GM12878 (cell line): ENCODE measurements at regions not wholly inside any gene's neighbourhood (a gene's known extent, or its start where the extent isn't known, plus 50 kb on each side); places are given as distances from the start of the nearest gene placed in this dataset.

Source experiments
- ATAC-seq: fragments of 200-7000 bp; cut with Tn5 transposase; 3 replicates; pipeline ENCODE4 v1.9.1; 2020; ENCODE audit warnings: mild to moderate bottlenecking, moderate library complexity
- BruUV-seq: library from RNA; stranded (reverse); fragments of 400-500 nt; replicated peaks from 2 replicates; lab custom pipeline; 2021; lab: Mats Ljungman, UMichigan
- CTCF ChIA-PET: fragments of 300-600 bp; sonication (Branson Sonifier 250); formaldehyde crosslinking; extraction: SDS; loops from one replicate; lab custom pipeline; 2021; ENCODE audit warnings: inconsistent platforms; lab: Yijun Ruan, JAX
- POLR2A ChIA-PET: fragments of 350-600 bp; formaldehyde crosslinking; extraction: SDS; loops from one replicate; lab custom pipeline; 2021; ENCODE audit warnings: inconsistent platforms; lab: Charles Lee
- RAD21 ChIA-PET: fragments of 300-600 bp; sonication (Branson Sonifier 250); formaldehyde crosslinking; loops from one replicate; lab custom pipeline; 2023; ENCODE audit warnings: antibody characterized with exemption; ENCODE audit not compliant: unreplicated experiment; lab: Charles Lee
- SMC1A ChIA-PET: fragments of 300-600 bp; sonication (Branson Sonifier 250); formaldehyde crosslinking; loops from one replicate; lab custom pipeline; 2023; ENCODE audit not compliant: unreplicated experiment, uncharacterized antibody; lab: Charles Lee
- DNase-seq: peaks from one replicate; pipeline ENCODE4 v3.0.0-alpha.2; 2011; ENCODE audit warnings: low read depth, low spot score
- FAIRE-seq: peaks from 3 replicates; lab custom pipeline; 2011; peaks lifted over from hg19 to GRCh38; lab: Jason Lieb, UNC
- H2AFZ ChIP-seq: 2 replicates; pipeline ENCODE4 v1.6.0; 2011; ENCODE audit warnings: low read depth, low read length, control low read depth; ENCODE audit not compliant: control insufficient read depth
- H3K27ac ChIP-seq: 2 replicates; pipeline ENCODE4 v1.5.1; 2011; ENCODE audit warnings: control low read depth; ENCODE audit not compliant: control insufficient read depth, insufficient read depth
- H3K27me3 ChIP-seq, 2 experiments: replicated peaks in 1 of 2; 2 replicates each; pipeline versions ENCODE4 v1.6.0 to v1.6.1; 2011; ENCODE audit warnings: low read length in 1 of 2; ENCODE audit not compliant: control insufficient read depth in 2 of 2, insufficient read depth in 2 of 2
- H3K36me3 ChIP-seq, 2 experiments: 2 replicates each; pipeline ENCODE4 v1.5.1; 2011; ENCODE audit warnings: low read length in 1 of 2; ENCODE audit not compliant: control insufficient read depth in 2 of 2, insufficient read depth in 2 of 2
- H3K4me1 ChIP-seq: 2 replicates; pipeline ENCODE4 v1.6.1; 2011; ENCODE audit warnings: mild to moderate bottlenecking, low read length, moderate library complexity, mixed read lengths; ENCODE audit not compliant: control insufficient read depth, insufficient read depth
- H3K4me2 ChIP-seq: 2 replicates; pipeline ENCODE4 v1.6.0; 2011; ENCODE audit warnings: control low read depth; ENCODE audit not compliant: control insufficient read depth, insufficient read depth
- H3K4me3 ChIP-seq: fragments of 200-600 bp; sonication (generic); 2 replicates; pipeline ENCODE4 v1.5.1; 2016
- H3K79me2 ChIP-seq: 2 replicates; pipeline ENCODE4 v1.6.0; 2011; ENCODE audit warnings: low read length; ENCODE audit not compliant: control insufficient read depth, insufficient read depth
- H3K9ac ChIP-seq: 2 replicates; pipeline ENCODE4 v1.8.0; 2011; ENCODE audit warnings: low read length, control low read depth, mixed read lengths; ENCODE audit not compliant: control insufficient read depth, insufficient read depth
- H3K9me3 ChIP-seq: replicated peaks from 3 replicates; pipeline ENCODE4 v1.5.1; 2011; ENCODE audit warnings: mild to moderate bottlenecking, low read length; ENCODE audit not compliant: control insufficient read depth, insufficient read depth
- H4K20me1 ChIP-seq: 2 replicates; pipeline ENCODE4 v1.6.0; 2011; ENCODE audit not compliant: control insufficient read depth, insufficient read depth
- E2F8 ChIP-seq: fragments of 450-650 bp; IDR thresholded peaks from 2 replicates; pipeline ENCODE4 v1.6.1; 2018; ENCODE audit warnings: mild to moderate bottlenecking, low read depth, moderate library complexity; ENCODE audit not compliant: partially characterized antibody
- EZH2 ChIP-seq: IDR thresholded peaks from 2 replicates; pipeline ENCODE4 v1.6.1; 2012; ENCODE audit warnings: low read depth, mild to moderate bottlenecking, control low read depth, inconsistent platforms, low read length, borderline replicate concordance; ENCODE audit not compliant: control insufficient read depth
- IRF3 ChIP-seq: fragments of 450-650 bp; IDR thresholded peaks from 2 replicates; pipeline ENCODE4 v1.6.1; 2014; ENCODE audit warnings: mild to moderate bottlenecking
- MTA3 ChIP-seq: IDR thresholded peaks from 2 replicates; pipeline ENCODE4 v1.6.1; 2012; ENCODE audit warnings: low read length, inconsistent platforms, borderline replicate concordance
- NBN ChIP-seq: fragments of 450-650 bp; IDR thresholded peaks from 2 replicates; pipeline ENCODE4 v1.6.1; 2016
- NFXL1 ChIP-seq: fragments of 450-650 bp; IDR thresholded peaks from 2 replicates; pipeline ENCODE4 v1.6.1; 2017; ENCODE audit warnings: antibody characterized with exemption, mild to moderate bottlenecking, borderline replicate concordance
- NFYB ChIP-seq: IDR thresholded peaks from 2 replicates; pipeline ENCODE4 v1.6.1; 2011; ENCODE audit warnings: low read depth, mild to moderate bottlenecking, low read length, improper control_type of control experiment, moderate library complexity; ENCODE audit not compliant: insufficient read depth
- POLR2AphosphoS2 ChIP-seq: IDR thresholded peaks from 2 replicates; pipeline ENCODE4 v1.6.1; 2011; ENCODE audit warnings: low read depth, mild to moderate bottlenecking, low read length, improper control_type of control experiment, moderate library complexity
- RUNX3 ChIP-seq: IDR thresholded peaks from 2 replicates; pipeline ENCODE4 v1.6.1; 2012; ENCODE audit warnings: low read length, inconsistent platforms
- SKIL ChIP-seq: fragments of 450-650 bp; IDR thresholded peaks from 2 replicates; pipeline ENCODE4 v1.6.1; 2017; ENCODE audit warnings: mild to moderate bottlenecking, low read depth, inconsistent platforms; ENCODE audit not compliant: poor library complexity, severe bottlenecking
- SPI1 ChIP-seq: IDR thresholded peaks from 2 replicates; pipeline ENCODE4 v1.6.1; 2011; ENCODE audit warnings: low read depth, mild to moderate bottlenecking, low read length, moderate library complexity, borderline replicate concordance; ENCODE audit not compliant: insufficient read depth
- SREBF2 ChIP-seq: IDR thresholded peaks from 2 replicates; pipeline ENCODE4 v1.6.1; 2012; ENCODE audit warnings: mild to moderate bottlenecking, low read length
- SRF ChIP-seq, 2 experiments: IDR thresholded peaks; 2 replicates each; pipeline ENCODE4 v1.6.1; 2011; ENCODE audit warnings: low read depth in 2 of 2, low read length in 2 of 2, mild to moderate bottlenecking in 1 of 2, moderate library complexity in 1 of 2
- STAT1 ChIP-seq: fragments of 450-650 bp; conservative IDR thresholded peaks from 2 replicates; pipeline ENCODE4 v1.6.1; 2014; ENCODE audit warnings: antibody characterized with exemption, mild to moderate bottlenecking
- SUPT20H ChIP-seq: IDR thresholded peaks from 2 replicates; pipeline ENCODE4 v1.6.1; 2011; ENCODE audit warnings: low read depth, mild to moderate bottlenecking, low read length, moderate library complexity, borderline replicate concordance; ENCODE audit not compliant: control insufficient read depth
- USF2 ChIP-seq: IDR thresholded peaks from 2 replicates; pipeline ENCODE4 v1.6.1; 2011; ENCODE audit warnings: low read depth, low read length, improper control_type of control experiment, borderline replicate concordance
- ZNF24 ChIP-seq: fragments of 450-650 bp; IDR thresholded peaks from 2 replicates; pipeline ENCODE4 v1.6.1; 2017; ENCODE audit warnings: antibody characterized with exemption, mild to moderate bottlenecking
- ZNF274 ChIP-seq: IDR thresholded peaks from one replicate; pipeline ENCODE4 v1.8.0; 2011; ENCODE audit not compliant: insufficient read length, insufficient read depth
- WGBS: methylation state at CpG from one replicate; pipeline ENCODE4 v1.1.6; 2016; ENCODE audit warnings: low lambda C conversion rate; ENCODE audit not compliant: insufficient replicate concordance, insufficient coverage; ENCODE audit errors: missing lambda C conversion rate; 5-methylcytosine and 5-hydroxymethylcytosine counted together
- in situ Hi-C: fragments of 300-500 bp; cut with MboI; formaldehyde crosslinking; loops from 9 replicates; pipeline ENCODE4 v1.14.3; 2018; ENCODE audit warnings: mixed read lengths
- intact Hi-C: fragments of 100-400 bp; cut with micrococcal nuclease; formaldehyde crosslinking; loops from one replicate; pipeline ENCODE4 v1.14.2; 2022; ENCODE audit not compliant: unreplicated experiment

GRCh38 chr3:134708671-134709070 is 57.8 kb upstream of the KY start (continued):
- no peak for TF ChIP-seq SUPT20H
- no peak for TF ChIP-seq POLR2AphosphoS2
- TF ChIP-seq NFYB: no peak
- TF ChIP-seq, all 136 proteins: peak for 0

GRCh38 chr3:134709076-134709475 is 58.3 kb upstream of the KY start:
- Histone ChIP-seq H3K27ac (no peak overlapping the region), H3K36me3 (no peaks in the 10 kb centered on the region), H3K79me2 (no peaks in the 10 kb centered on the region), H2AFZ (no peak overlapping the region), H4K20me1 (no peaks in the 10 kb centered on the region), H3K9me3 (no peaks in the 10 kb centered on the region), H3K4me2 (no peak overlapping the region), H3K4me3 (no peak overlapping the region), H3K4me1 (no peaks in the 10 kb centered on the region), H3K9ac (no peak overlapping the region), H3K27me3 (no peaks in the 10 kb centered on the region; a peak in 1 of 4 replicates)
- POLR2A ChIA-PET: no interaction called here
- ATAC-seq (no peak), DNase-seq (no peak), FAIRE-seq (no peak)
- WGBS: 30% methylated on average over 2 of the region's 2 CpGs
- in situ Hi-C loops: no loop called here
- RAD21 ChIA-PET: no interaction called here
- intact Hi-C loops: no loop called here
- BruUV-seq: no TSS peak
- SMC1A ChIA-PET: no interaction called here
- CTCF ChIA-PET: no interaction called here
- TF ChIP-seq SRF (IDR thresholded peaks at IDR 0.05; ENCODE audit: low read depth in 2 of 2, low read length in 2 of 2) (no peak), NFXL1 (no peak), SKIL (no peak), SREBF2 (no peak), EZH2 (no peak), NBN (no peak), ZNF274 (no peak), SPI1 (no peak), E2F8 (no peak), MTA3 (no peak), USF2 (no peak), IRF3 (no peak), RUNX3 (no peak), STAT1 (no peak), ZNF24 (no peak)
